NCI-H69 (cell line): ENCODE measurements at regions not wholly inside any gene's neighbourhood (a gene's known extent, or its start where the extent isn't known, plus 50 kb on each side); places are given as distances from the start of the nearest gene placed in this dataset.

Experiments
- DNase-seq: peaks from one replicate; lab custom pipeline; 2025; lab: John Stamatoyannopoulos, UW

- DNase-seq = no peak
These were observed 51.3 kb upstream of the DRD2 start for GRCh38 chr11:113526521-113526920.
